CD4-positive, CD25-positive, alpha-beta regulatory T cell (primary cell): ENCODE measurements at regions not wholly inside any gene's neighbourhood (a gene's known extent, or its start where the extent isn't known, plus 50 kb on each side); places are given as distances from the start of the nearest gene placed in this dataset.

ENCODE experiments used
- ATAC-seq, 2 donors: fragments of 150-1000 bp; cut with Tn5 transposase; one replicate each; pipeline ENCODE4 v1.10.0; 2021; ENCODE audit warnings: low read depth in 2 of 2, moderate number of reproducible peaks in 2 of 2, moderate library complexity in 1 of 2
- DNase-seq, 3 donors: peaks; one replicate each; pipeline versions ENCODE4 v3.0.0 to v3.0.0-alpha.2; 2012 to 2022; ENCODE audit warnings: mixed read lengths in 1 of 3
- H3K27ac ChIP-seq: one replicate; pipeline ENCODE4 v1.7.0; 2013; ENCODE audit warnings: mild to moderate bottlenecking, low read length; ENCODE audit not compliant: insufficient read depth, poor library complexity, severe bottlenecking
- H3K27me3 ChIP-seq: one replicate; pipeline ENCODE4 v1.7.0; 2013; ENCODE audit warnings: low read length; ENCODE audit not compliant: control insufficient read depth, insufficient read depth
- H3K36me3 ChIP-seq: one replicate; pipeline ENCODE4 v1.7.0; 2013; ENCODE audit warnings: mild to moderate bottlenecking, low read length, moderate library complexity; ENCODE audit not compliant: control insufficient read depth, insufficient read depth
- H3K4me1 ChIP-seq: 2 replicates; pipeline ENCODE4 v1.7.0; 2013; ENCODE audit warnings: mild to moderate bottlenecking, low read length; ENCODE audit not compliant: insufficient read depth, control insufficient read depth, poor library complexity, severe bottlenecking
- H3K4me3 ChIP-seq: one replicate; pipeline ENCODE4 v1.7.0; 2013; ENCODE audit warnings: low read depth, mild to moderate bottlenecking, low read length, moderate library complexity
- H3K9me3 ChIP-seq, 2 experiments: 1 replicate in 1 of 2; 2 replicates in 1 of 2; pipeline ENCODE4 v1.7.0; 2013; ENCODE audit warnings: low read length in 2 of 2, mild to moderate bottlenecking in 1 of 2, moderate library complexity in 1 of 2; ENCODE audit not compliant: control insufficient read depth in 2 of 2
- H3K27ac Mint-ChIP-seq, 3 donors: one replicate each; pipeline ENCODE4 v1.8.0; 2020 to 2022; ENCODE audit warnings: mild to moderate bottlenecking in 3 of 3, mixed read lengths in 3 of 3, moderate library complexity in 2 of 3
- H3K27me3 Mint-ChIP-seq: one replicate; pipeline ENCODE4 v1.8.0; 2022; ENCODE audit warnings: mild to moderate bottlenecking, mixed read lengths
- H3K36me3 Mint-ChIP-seq: one replicate; pipeline ENCODE4 v1.8.0; 2020; ENCODE audit warnings: mixed read lengths
- H3K4me1 Mint-ChIP-seq, 4 donors: one replicate each; pipeline ENCODE4 v1.8.0; 2020 to 2022; ENCODE audit warnings: mixed read lengths in 4 of 4, mild to moderate bottlenecking in 1 of 4
- H3K4me3 Mint-ChIP-seq, 4 donors: one replicate each; pipeline ENCODE4 v1.8.0; 2020 to 2022; ENCODE audit warnings: mild to moderate bottlenecking in 4 of 4, mixed read lengths in 4 of 4, moderate library complexity in 3 of 4
- H3K9me3 Mint-ChIP-seq, 7 donors: one replicate each; pipeline ENCODE4 v1.8.0; 2020 to 2022; ENCODE audit warnings: mixed read lengths in 7 of 7, mild to moderate bottlenecking in 3 of 7, moderate library complexity in 2 of 7

DNA sequence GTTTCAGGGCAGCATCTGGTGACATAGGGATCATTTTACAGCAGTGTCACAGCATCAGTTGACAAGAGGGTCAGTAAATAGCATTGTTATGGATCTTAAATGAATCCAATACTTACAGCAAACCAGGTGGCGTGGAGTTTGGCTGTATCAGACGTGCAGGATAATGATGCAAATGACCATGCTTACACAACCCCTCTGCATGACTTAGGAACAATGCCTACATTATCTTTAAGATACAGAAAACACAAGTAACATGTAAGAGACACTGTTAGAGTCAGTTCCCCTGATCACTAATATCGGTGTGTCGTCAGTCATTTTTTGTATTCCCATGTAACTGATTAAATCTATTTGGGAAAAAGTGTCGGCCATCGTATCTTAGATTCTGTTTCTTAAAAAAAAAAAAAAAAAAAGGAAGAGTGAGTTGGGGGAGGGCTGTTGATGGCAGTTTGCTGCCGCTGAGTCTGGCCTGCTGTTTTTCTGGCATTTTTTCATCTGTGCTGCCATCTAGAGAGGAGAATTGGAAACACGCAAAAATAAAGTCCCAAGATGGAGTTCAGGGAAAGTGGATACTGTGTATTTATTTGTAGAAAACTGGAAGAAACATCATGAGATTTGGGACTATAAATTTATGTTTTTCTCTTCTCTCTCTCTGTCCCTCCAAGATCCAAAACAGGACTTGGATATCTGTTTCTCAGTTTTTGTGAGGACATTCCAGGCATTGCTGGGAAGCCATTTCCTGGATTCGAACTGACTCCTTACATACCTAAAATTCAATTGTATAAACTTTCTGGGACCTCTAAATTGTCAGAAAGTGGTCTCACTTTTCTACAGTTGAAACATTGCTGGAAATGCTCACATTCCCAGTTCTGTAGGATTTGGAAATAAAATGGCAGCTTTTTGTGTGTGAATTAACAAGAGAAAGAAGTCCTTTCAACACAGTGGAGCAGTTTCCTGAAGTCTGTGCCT, 60.3 kb upstream of the AGPS start:
- Histone ChIP-seq H3K4me1 (peaks cover 7% of the 10 kb centered on the region), H3K4me3 (no peak overlapping the region), H3K27me3 (no peaks in the 10 kb centered on the region), H3K27ac (no peak overlapping the region), H3K36me3 (no peaks in the 10 kb centered on the region), H3K9me3 (no peaks in the 10 kb centered on the region)
- peak overlapping the region in 2 of 4 donors; percentile 1 to 2 for H3K4me3 Mint-ChIP-seq
- ATAC-seq (peak; percentile 72 to 80), DNase-seq (peak; percentile 7 to 80 (median 64))
- no peaks in the 10 kb centered on the region for H3K9me3 Mint-ChIP-seq
- H3K27ac Mint-ChIP-seq, result peak overlapping the region in 2 of 3 donors; percentile 3 to 71
- H3K36me3 Mint-ChIP-seq, result peaks cover 1% of the 10 kb centered on the region
- H3K27me3 Mint-ChIP-seq, result no peaks in the 10 kb centered on the region
- peaks cover 8 to 15% (median 14%) of the 10 kb centered on the region in 4 donors for H3K4me1 Mint-ChIP-seq

DNA sequence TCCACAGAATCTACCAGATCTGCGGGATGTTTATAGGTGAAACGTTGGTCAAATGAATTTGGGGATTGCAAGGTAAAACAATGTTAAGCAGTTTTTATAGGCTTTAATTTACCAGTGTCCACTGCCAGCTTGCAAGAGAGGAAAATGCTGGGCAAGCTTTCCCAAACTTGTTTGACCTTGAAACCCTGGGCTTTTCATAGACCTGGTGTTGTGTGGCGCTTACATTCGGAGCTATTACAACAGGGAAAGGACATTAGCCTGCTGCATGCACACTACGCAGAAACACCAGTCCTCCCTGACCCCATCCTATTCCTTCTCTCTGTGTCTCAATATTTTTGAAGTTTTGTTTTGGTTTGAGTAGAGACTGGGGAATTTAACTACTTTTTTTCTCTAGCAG, 59.6 kb upstream of the AGPS start:
- no peak for ATAC-seq
- Mint-ChIP-seq H3K4me1 (peaks cover 8 to 15% (median 14%) of the 10 kb centered on the region in 4 donors), H3K27me3 (no peaks in the 10 kb centered on the region), H3K27ac (no peak overlapping the region), H3K9me3 (no peaks in the 10 kb centered on the region), H3K4me3 (no peak overlapping the region), H3K36me3 (peaks cover 4% of the 10 kb centered on the region)
- Histone ChIP-seq H3K4me3 (no peak overlapping the region), H3K36me3 (peaks cover under 1% of the 10 kb centered on the region), H3K9me3 (no peaks in the 10 kb centered on the region), H3K27me3 (no peaks in the 10 kb centered on the region), H3K27ac (no peak overlapping the region), H3K4me1 (peaks cover 7% of the 10 kb centered on the region)
- no peak for DNase-seq

DNA sequence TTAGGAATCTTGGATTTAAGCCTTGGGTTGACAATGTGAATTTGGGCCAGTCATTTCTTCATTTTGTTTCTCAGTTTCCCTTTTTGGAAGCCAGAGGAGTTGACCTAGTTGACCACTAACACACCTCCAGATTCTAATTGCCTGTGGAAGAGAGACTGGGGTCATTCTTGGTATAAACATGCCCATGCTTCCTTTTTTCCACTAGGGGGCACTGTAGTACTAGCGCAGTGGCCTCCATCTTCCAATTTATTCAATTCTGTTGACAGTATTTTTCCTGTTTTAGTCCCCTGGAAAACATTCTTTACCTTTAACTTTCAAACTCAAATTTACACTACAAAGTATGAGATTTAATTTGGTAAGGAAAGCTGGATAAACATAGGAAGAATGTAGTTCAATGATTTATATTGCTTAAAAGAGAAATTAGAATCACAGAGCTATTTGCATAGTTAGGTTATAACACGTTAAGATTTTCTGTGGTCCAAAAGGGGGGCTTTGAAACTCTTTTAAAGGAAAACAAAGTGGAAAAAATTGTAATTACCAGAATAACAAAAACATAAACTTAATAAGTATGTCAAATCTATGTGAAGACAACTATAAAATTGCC, 57.5 kb upstream of the AGPS start:
- H3K27ac ChIP-seq, result no peak overlapping the region
- H3K4me1 ChIP-seq, result peaks cover 7% of the 10 kb centered on the region
- DNase-seq (peak; percentile 7 to 59 (median 49)), ATAC-seq (peak; percentile 47 to 72)
- Mint-ChIP-seq H3K4me1 (peaks cover 8 to 14% (median 10%) of the 10 kb centered on the region in 4 donors), H3K4me3 (peak overlapping the region in 1 of 4 donors; percentile 13), H3K9me3 (no peaks in the 10 kb centered on the region), H3K27me3 (no peaks in the 10 kb centered on the region), H3K27ac (no peak overlapping the region), H3K36me3 (peaks cover 4% of the 10 kb centered on the region)
- H3K36me3 ChIP-seq, result peaks cover 3% of the 10 kb centered on the region
- H3K4me3 ChIP-seq, result no peak overlapping the region
- H3K9me3 ChIP-seq, result no peaks in the 10 kb centered on the region
- no peaks in the 10 kb centered on the region for H3K27me3 ChIP-seq

DNA sequence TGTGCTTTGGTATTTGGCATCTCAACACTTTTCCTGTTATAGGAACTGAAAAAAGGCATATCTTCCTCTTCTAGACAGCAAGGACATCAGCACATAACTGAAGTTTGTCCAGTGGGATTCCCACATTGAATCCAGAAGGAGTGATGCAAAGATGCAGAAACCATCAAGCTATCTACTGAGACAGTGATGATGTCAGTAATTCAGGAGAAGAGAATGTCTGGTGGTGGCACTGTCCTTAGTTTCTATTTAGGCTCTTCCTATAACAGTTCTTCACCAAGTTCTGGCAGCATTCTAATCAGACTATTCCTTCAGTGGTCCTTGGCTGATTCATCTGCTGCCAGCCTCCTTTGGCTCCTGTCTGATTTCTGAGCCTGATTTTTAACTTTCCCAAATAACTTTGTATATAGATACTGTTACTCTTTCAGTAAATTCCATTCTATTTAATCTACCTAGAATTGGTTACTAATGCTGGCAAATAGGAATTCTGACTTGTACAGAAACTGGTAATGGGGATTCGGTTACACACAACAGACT, 56.6 kb upstream of the AGPS start:
- Histone ChIP-seq H3K4me1 (peaks cover 7% of the 10 kb centered on the region), H3K9me3 (no peaks in the 10 kb centered on the region), H3K27me3 (no peaks in the 10 kb centered on the region), H3K4me3 (no peak overlapping the region), H3K36me3 (peaks cover 3% of the 10 kb centered on the region), H3K27ac (no peak overlapping the region)
- ATAC-seq (no peak), DNase-seq (no peak)
- Mint-ChIP-seq H3K4me1 (peaks cover 8 to 14% (median 10%) of the 10 kb centered on the region in 4 donors), H3K27ac (no peak overlapping the region), H3K36me3 (peaks cover 4% of the 10 kb centered on the region), H3K9me3 (no peaks in the 10 kb centered on the region), H3K4me3 (no peak overlapping the region), H3K27me3 (no peaks in the 10 kb centered on the region)

DNA sequence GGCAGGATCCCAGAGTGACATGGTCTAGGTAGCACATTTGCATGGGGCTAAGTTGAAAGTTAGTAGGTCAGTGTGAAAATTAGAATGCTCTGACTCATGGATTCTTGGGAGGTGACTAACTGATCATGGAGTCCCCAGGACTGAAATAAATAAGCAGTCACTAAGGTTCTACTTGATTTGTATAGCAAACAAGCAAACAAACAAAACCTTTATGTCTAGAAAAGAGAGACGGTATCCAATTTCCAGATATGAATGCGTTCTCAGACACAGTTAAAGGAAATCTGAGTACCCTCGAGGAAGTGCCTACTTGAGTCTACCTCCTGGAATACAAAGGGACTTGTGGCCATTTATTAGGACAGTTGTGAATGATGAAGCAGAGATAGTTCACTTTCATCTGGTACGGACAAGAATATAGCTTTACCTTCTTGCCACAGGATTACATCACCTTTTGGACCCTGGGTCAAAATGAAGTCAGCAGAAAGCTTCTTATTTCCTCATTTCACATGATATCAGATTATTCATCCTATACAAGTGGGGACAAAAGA, 54.3 kb upstream of the AGPS start:
- Mint-ChIP-seq H3K36me3 (peaks cover 4% of the 10 kb centered on the region), H3K4me3 (no peak overlapping the region), H3K27ac (no peak overlapping the region), H3K27me3 (no peaks in the 10 kb centered on the region), H3K9me3 (no peaks in the 10 kb centered on the region), H3K4me1 (peaks cover 0 to 7% (median 2%) of the 10 kb centered on the region in 4 donors)
- Histone ChIP-seq H3K4me3 (no peak overlapping the region), H3K9me3 (no peaks in the 10 kb centered on the region), H3K27me3 (no peaks in the 10 kb centered on the region), H3K27ac (no peak overlapping the region), H3K4me1 (no peaks in the 10 kb centered on the region), H3K36me3 (peaks cover 3% of the 10 kb centered on the region)
- no peak for DNase-seq
- no peak for ATAC-seq

DNA sequence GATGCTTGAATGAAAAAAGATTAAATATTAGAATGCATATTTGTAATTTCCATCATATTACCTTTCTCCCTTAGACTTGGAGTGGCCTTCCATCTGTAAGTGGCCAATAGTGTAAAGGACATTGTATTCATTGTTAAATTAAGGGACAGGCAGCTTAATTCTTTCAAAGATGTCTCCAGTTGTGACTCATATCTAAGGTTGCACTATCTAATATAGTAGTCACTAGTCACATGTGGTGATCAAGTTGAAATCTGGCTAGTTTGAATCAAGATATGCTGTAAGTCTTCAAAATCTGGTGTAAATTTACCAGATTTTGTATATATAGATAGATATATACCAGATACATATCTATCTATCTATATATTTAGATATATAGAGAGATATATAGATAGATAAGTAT, 52.4 kb upstream of the AGPS start:
- no peak for ATAC-seq
- Mint-ChIP-seq H3K4me3 (no peak overlapping the region), H3K4me1 (peaks cover 0 to 1% (median 0%) of the 10 kb centered on the region in 4 donors)

DNA sequence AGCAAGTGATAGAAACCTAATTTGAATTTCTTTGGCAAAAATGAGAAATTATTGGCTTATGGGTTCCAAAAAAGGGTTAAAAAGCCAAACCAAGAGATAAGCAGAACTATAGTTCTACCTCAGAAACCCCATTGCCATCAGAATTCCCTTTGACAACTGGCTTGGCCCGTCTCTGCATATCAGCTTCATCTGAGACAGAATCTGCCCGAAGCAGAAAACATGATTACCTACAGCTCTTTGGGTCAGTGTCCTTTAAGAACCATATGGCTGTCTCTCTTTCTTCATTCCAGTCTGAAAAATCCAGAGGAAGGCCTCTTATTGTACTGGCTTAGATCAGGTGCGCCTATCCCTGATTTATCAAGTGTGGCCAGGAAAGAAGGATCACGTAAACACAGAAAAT, 49.8 kb upstream of the AGPS start:
- no peaks in the 10 kb centered on the region for H3K36me3 Mint-ChIP-seq
- Histone ChIP-seq H3K4me1 (no peaks in the 10 kb centered on the region), H3K9me3 (no peaks in the 10 kb centered on the region), H3K27ac (no peak overlapping the region), H3K36me3 (peaks cover 3% of the 10 kb centered on the region), H3K4me3 (no peak overlapping the region), H3K27me3 (no peaks in the 10 kb centered on the region)
- ATAC-seq (no peak), DNase-seq (no peak)
- no peak overlapping the region for H3K4me3 Mint-ChIP-seq
- H3K4me1 Mint-ChIP-seq, result no peaks in the 10 kb centered on the region
- no peaks in the 10 kb centered on the region for H3K9me3 Mint-ChIP-seq
- no peak overlapping the region for H3K27ac Mint-ChIP-seq
- no peaks in the 10 kb centered on the region for H3K27me3 Mint-ChIP-seq

More for the DNA sequence above, 52.4 kb upstream of the AGPS start:
- Histone ChIP-seq H3K27me3 (no peaks in the 10 kb centered on the region), H3K9me3 (no peaks in the 10 kb centered on the region), H3K36me3 (peaks cover 3% of the 10 kb centered on the region), H3K4me1 (no peaks in the 10 kb centered on the region), H3K27ac (no peak overlapping the region), H3K4me3 (no peak overlapping the region)
- Mint-ChIP-seq H3K27me3 (no peaks in the 10 kb centered on the region), H3K36me3 (peaks cover 4% of the 10 kb centered on the region), H3K9me3 (no peaks in the 10 kb centered on the region), H3K27ac (no peak overlapping the region)
- DNase-seq, result no peak
